BE2C (cell line): ENCODE measurements at regions not wholly inside any gene's neighbourhood (a gene's known extent, or its start where the extent isn't known, plus 50 kb on each side); places are given as distances from the start of the nearest gene placed in this dataset.

Experiments
- DNase-seq: peaks from one replicate; pipeline ENCODE4 v3.0.0-alpha.2; 2020
- H3K27me3 ChIP-seq: fragments of 250-450 bp; sonication (Bioruptor Pico); 2 replicates; pipeline ENCODE4 v1.5.1; 2020; ENCODE audit warnings: mild to moderate bottlenecking
- H3K36me3 ChIP-seq: fragments of 250-450 bp; sonication (Bioruptor Pico); 2 replicates; pipeline ENCODE4 v1.5.1; 2020; ENCODE audit warnings: mild to moderate bottlenecking
- H3K4me1 ChIP-seq: fragments of 250-450 bp; sonication (Bioruptor Pico); 2 replicates; pipeline ENCODE4 v1.5.1; 2020
- H3K4me3 ChIP-seq: 2 replicates; pipeline ENCODE4 v1.5.1; 2011; ENCODE audit warnings: low read depth, low read length
- H3K9me3 ChIP-seq: fragments of 250-450 bp; sonication (Bioruptor Pico); 2 replicates; pipeline ENCODE4 v1.5.1; 2020
- TF ChIP-seq, protein P1 (sequence below): IDR thresholded peaks from 2 replicates; pipeline ENCODE4 v1.5.1; 2012; ENCODE audit warnings: mild to moderate bottlenecking, low read depth, low read length

- DNase-seq, result no peak
- no peaks in the 10 kb centered on the region for H3K9me3 ChIP-seq
- TF ChIP-seq, protein P1, sequence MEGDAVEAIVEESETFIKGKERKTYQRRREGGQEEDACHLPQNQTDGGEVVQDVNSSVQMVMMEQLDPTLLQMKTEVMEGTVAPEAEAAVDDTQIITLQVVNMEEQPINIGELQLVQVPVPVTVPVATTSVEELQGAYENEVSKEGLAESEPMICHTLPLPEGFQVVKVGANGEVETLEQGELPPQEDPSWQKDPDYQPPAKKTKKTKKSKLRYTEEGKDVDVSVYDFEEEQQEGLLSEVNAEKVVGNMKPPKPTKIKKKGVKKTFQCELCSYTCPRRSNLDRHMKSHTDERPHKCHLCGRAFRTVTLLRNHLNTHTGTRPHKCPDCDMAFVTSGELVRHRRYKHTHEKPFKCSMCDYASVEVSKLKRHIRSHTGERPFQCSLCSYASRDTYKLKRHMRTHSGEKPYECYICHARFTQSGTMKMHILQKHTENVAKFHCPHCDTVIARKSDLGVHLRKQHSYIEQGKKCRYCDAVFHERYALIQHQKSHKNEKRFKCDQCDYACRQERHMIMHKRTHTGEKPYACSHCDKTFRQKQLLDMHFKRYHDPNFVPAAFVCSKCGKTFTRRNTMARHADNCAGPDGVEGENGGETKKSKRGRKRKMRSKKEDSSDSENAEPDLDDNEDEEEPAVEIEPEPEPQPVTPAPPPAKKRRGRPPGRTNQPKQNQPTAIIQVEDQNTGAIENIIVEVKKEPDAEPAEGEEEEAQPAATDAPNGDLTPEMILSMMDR, result no peak
- H3K4me1 ChIP-seq, result no peaks in the 10 kb centered on the region
- H3K27me3 ChIP-seq, result no peaks in the 10 kb centered on the region
- H3K36me3 ChIP-seq, result no peaks in the 10 kb centered on the region
- no peak overlapping the region for H3K4me3 ChIP-seq
Observed at GRCh38 chr2:134144081-134144596, 109.7 kb upstream of the MGAT5 start.

GRCh38 chr2:134144651-134145050, 109.2 kb upstream of the MGAT5 start:
- Histone ChIP-seq H3K4me3 (no peak overlapping the region), H3K27me3 (no peaks in the 10 kb centered on the region), H3K9me3 (no peaks in the 10 kb centered on the region), H3K36me3 (no peaks in the 10 kb centered on the region), H3K4me1 (no peaks in the 10 kb centered on the region)
- DNase-seq, result no peak
- TF ChIP-seq, protein P1, result no peak

DNA sequence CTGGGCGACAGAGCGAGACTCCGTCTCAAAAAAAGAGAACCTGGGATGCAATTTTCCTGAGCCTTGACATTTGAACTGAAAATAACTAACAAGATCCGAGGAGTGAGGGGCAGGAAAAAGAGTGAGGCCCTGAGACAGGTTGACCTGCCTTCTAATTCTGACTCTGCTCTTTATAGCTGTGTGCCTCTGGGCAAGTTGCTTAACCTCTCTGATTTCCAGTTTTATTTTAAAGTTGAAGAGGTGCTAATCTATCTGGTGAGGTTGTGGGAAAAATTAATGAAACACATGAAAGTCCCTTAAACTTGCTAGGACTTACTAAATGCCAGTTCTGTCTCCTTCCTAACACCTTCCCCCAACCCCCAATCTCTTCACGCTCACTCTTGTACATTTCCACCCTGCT, 108.4 kb upstream of the MGAT5 start:
- Histone ChIP-seq H3K4me3 (no peak overlapping the region), H3K4me1 (no peaks in the 10 kb centered on the region), H3K36me3 (no peaks in the 10 kb centered on the region), H3K9me3 (no peaks in the 10 kb centered on the region), H3K27me3 (no peaks in the 10 kb centered on the region)
- DNase-seq, result no peak
- TF ChIP-seq, protein P1, result no peak

GRCh38 chr2:134146161-134146560, 107.7 kb upstream of the MGAT5 start:
- H3K9me3 ChIP-seq, result no peaks in the 10 kb centered on the region
- H3K4me1 ChIP-seq, result no peaks in the 10 kb centered on the region
- H3K27me3 ChIP-seq, result no peaks in the 10 kb centered on the region
- H3K4me3 ChIP-seq, result no peak overlapping the region
- TF ChIP-seq, protein P1, result no peak
- H3K36me3 ChIP-seq, result no peaks in the 10 kb centered on the region
- no peak for DNase-seq

GRCh38 chr2:134146620-134147019, 107.3 kb upstream of the MGAT5 start:
- no peak for DNase-seq
- Histone ChIP-seq H3K4me1 (no peaks in the 10 kb centered on the region), H3K9me3 (no peaks in the 10 kb centered on the region), H3K4me3 (no peak overlapping the region), H3K27me3 (no peaks in the 10 kb centered on the region), H3K36me3 (no peaks in the 10 kb centered on the region)
- TF ChIP-seq, protein P1, result no peak

- Histone ChIP-seq H3K9me3 (no peaks in the 10 kb centered on the region), H3K4me3 (no peak overlapping the region), H3K36me3 (no peaks in the 10 kb centered on the region), H3K4me1 (no peaks in the 10 kb centered on the region), H3K27me3 (no peaks in the 10 kb centered on the region)
- no peak for DNase-seq
- TF ChIP-seq, protein P1, result no peak
Observed at GRCh38 chr2:134148172-134148571, 105.7 kb upstream of the MGAT5 start.
